ENCODE measurements at regions not wholly inside any gene's neighbourhood (a gene's known extent, or its start where the extent isn't known, plus 50 kb on each side); places are given as distances from the start of the nearest gene placed in this dataset.

DNA sequence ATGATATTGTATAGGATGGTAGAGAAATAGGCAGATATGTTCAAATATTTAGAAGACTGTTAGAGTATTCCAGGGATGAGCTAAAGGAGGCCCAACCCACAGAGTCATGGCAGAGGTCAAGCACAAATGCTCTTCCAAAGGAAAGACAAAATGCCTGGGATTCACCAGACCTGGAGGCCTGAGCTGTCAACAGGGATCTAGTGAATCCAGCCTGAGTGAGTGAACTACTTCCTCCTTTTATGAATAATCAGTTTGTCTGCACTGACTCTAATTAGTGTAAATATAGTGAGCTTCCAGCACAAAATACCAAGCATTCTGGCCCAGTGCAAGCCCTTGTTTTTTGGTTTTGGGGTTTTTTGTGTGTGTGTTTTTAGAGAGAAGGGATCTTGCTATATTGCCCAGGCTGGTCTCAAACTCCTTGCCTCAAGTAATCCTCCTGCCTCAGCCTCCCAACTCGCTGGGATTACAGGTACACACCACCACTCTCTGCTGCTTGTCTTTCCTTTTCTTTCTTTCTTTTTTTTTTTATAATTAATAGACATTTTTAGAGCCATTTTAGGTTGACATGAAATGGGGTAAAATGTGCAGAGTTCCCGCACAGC lies 244.4 kb downstream of the SKIDA1 start:
- peak overlapping the region; percentile 78 for H3K27ac ChIP-seq (ENCODE audit: low read length)
- peak overlapping the region; percentile 67; the same call in 1 of the 2 replicates for H3K9ac ChIP-seq (ENCODE audit: low read depth, low read length)

GRCh38 chr10:21280037-21280436 lies 245.4 kb downstream of the SKIDA1 start:
- peak overlapping the region; percentile 67; the same call in 1 of the 2 replicates for H3K9ac ChIP-seq (ENCODE audit: low read depth, low read length)
- H3K36me3 ChIP-seq (ENCODE audit: insufficient read depth, low read depth, low read length), result no peaks in the 10 kb centered on the region
- no peak overlapping the region for H3K4me3 ChIP-seq (ENCODE audit: low read length)
- H3K27me3 ChIP-seq (ENCODE audit: insufficient read depth, low read length), result no peaks in the 10 kb centered on the region
- H3K27ac ChIP-seq (ENCODE audit: low read length), result peak overlapping the region; percentile 78
- peaks cover 39% of the 10 kb centered on the region for H3K4me1 ChIP-seq (ENCODE audit: insufficient read depth, low read length)
- no peaks in the 10 kb centered on the region for H3K9me3 ChIP-seq (ENCODE audit: insufficient read depth, low read depth, low read length)

More for the DNA sequence above, 244.4 kb downstream of the SKIDA1 start:
- H3K9me3 ChIP-seq (ENCODE audit: insufficient read depth, low read depth, low read length), result no peaks in the 10 kb centered on the region
- peak overlapping the region; percentile 36; the same call in 1 of the 2 replicates for H3K4me3 ChIP-seq (ENCODE audit: low read length)
- H3K36me3 ChIP-seq (ENCODE audit: insufficient read depth, low read depth, low read length), result no peaks in the 10 kb centered on the region
- H3K27me3 ChIP-seq (ENCODE audit: insufficient read depth, low read length), result no peaks in the 10 kb centered on the region
- H3K4me1 ChIP-seq (ENCODE audit: insufficient read depth, low read length), result peaks cover 50% of the 10 kb centered on the region

DNA sequence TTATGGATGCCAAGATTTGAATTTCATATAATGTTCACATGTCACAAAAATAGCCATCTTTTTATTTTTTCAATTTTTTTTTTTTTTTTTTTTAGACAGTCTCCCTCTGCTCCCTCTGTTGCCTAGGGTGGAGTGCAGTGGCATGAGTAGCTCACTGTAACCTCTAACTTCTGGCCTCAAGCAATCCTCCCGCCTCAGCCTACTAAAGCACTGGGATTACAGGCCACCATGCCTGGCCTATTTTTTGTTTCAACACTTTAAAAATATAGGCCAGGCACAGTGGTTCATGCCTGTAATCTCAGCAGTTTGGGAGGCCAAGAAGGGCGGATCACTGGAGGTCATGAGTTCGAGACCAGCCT lies 246.3 kb downstream of the SKIDA1 start:
- Histone ChIP-seq H3K36me3 (ENCODE audit: insufficient read depth, low read depth, low read length) (no peaks in the 10 kb centered on the region), H3K4me1 (ENCODE audit: insufficient read depth, low read length) (peaks cover 31% of the 10 kb centered on the region), H3K9ac (ENCODE audit: low read depth, low read length) (no peak overlapping the region), H3K27me3 (ENCODE audit: insufficient read depth, low read length) (no peaks in the 10 kb centered on the region), H3K27ac (ENCODE audit: low read length) (no peak overlapping the region), H3K9me3 (ENCODE audit: insufficient read depth, low read depth, low read length) (no peaks in the 10 kb centered on the region), H3K4me3 (ENCODE audit: low read length) (no peak overlapping the region)

- H3K9ac ChIP-seq (ENCODE audit: low read depth, low read length), result peak overlapping the region; percentile 30; the same call in 1 of the 2 replicates
- H3K27ac ChIP-seq (ENCODE audit: low read length), result no peak overlapping the region
- H3K9me3 ChIP-seq (ENCODE audit: insufficient read depth, low read depth, low read length), result no peaks in the 10 kb centered on the region
- no peaks in the 10 kb centered on the region for H3K27me3 ChIP-seq (ENCODE audit: insufficient read depth, low read length)
- H3K36me3 ChIP-seq (ENCODE audit: insufficient read depth, low read depth, low read length), result no peaks in the 10 kb centered on the region
- H3K4me3 ChIP-seq (ENCODE audit: low read length), result no peak overlapping the region
- H3K4me1 ChIP-seq (ENCODE audit: insufficient read depth, low read length), result peaks cover 31% of the 10 kb centered on the region
These were observed 246.8 kb downstream of the SKIDA1 start for GRCh38 chr10:21278491-21279216.

DNA sequence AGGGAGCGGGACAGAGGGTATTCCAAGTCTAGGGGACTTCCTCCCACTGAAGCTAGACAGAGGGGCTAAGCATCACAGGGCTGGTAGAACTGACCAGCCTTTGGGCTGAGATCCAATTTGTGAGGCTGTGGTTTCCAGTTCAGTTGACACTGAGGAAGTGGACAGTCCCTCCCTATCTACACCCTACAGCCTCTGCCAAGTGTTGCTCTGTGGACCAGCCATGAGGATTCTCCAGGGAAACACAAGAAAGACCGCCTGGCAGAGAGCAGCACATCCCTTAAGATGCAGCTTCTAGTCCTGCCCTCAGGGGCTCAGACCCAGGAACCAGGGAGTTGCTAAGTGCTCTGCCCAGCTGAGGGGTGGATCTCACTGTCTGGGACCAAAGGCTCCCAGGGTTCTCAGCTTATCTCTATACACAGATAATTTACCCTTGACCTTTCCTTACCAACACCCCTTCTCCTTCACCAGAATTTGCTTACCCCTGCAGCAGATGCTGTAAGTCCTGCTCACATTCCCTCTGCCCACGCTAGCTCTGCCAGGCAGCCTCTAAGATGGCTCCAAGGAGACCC lies 252.0 kb downstream of the SKIDA1 start:
- H3K9ac ChIP-seq (ENCODE audit: low read depth, low read length), result no peak overlapping the region
- no peak overlapping the region for H3K27ac ChIP-seq (ENCODE audit: low read length)

DNA sequence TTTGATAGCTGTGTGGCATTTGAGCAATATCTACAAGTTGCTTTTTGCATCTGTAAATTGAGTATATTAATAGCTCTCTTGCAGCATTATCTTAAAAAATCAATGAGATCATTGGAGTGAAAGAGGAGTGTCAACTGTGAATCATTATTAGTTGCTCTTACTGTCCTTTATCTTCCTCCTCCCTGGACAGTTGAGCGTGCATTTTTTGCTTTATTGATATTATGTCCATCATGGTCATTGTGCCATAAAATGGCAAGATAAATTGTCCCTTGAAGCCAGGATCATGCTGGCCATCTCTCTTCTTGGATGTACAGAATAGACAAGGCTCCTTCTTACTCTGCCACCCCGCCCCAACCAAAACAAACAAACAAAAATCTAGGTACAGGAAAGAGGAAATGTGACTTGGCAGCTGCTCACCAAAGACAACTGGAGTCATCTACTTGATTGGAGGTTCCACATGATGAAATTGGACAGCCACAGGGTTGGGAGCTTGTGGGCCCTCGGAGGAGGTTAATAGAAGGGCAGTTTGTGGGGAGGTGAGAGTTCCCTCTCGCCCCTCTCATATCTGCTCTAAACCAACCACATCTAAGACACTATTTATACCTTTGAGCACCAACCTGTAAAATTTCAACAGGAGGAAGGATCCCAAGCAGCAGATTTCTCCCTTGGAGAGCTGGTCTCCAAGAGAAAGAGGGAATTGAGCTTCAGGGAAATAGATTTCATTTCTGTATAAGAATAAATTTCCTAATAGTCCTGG lies 252.7 kb downstream of the SKIDA1 start:
- Histone ChIP-seq H3K4me3 (ENCODE audit: low read length) (no peak overlapping the region), H3K36me3 (ENCODE audit: insufficient read depth, low read depth, low read length) (no peaks in the 10 kb centered on the region), H3K27ac (ENCODE audit: low read length) (no peak overlapping the region), H3K27me3 (ENCODE audit: insufficient read depth, low read length) (no peaks in the 10 kb centered on the region), H3K4me1 (ENCODE audit: insufficient read depth, low read length) (no peaks in the 10 kb centered on the region; the same call in 1 of the 2 replicates), H3K9ac (ENCODE audit: low read depth, low read length) (no peak overlapping the region), H3K9me3 (ENCODE audit: insufficient read depth, low read depth, low read length) (no peaks in the 10 kb centered on the region)

More for the DNA sequence above, 252.0 kb downstream of the SKIDA1 start:
- no peaks in the 10 kb centered on the region for H3K9me3 ChIP-seq (ENCODE audit: insufficient read depth, low read depth, low read length)
- no peaks in the 10 kb centered on the region for H3K36me3 ChIP-seq (ENCODE audit: insufficient read depth, low read depth, low read length)
- no peaks in the 10 kb centered on the region for H3K27me3 ChIP-seq (ENCODE audit: insufficient read depth, low read length)
- H3K4me1 ChIP-seq (ENCODE audit: insufficient read depth, low read length), result no peaks in the 10 kb centered on the region; the same call in 1 of the 2 replicates
- H3K4me3 ChIP-seq (ENCODE audit: low read length), result no peak overlapping the region

GRCh38 chr10:21270976-21271375 lies 254.5 kb downstream of the SKIDA1 start:
- Histone ChIP-seq H3K27me3 (ENCODE audit: insufficient read depth, low read length) (no peaks in the 10 kb centered on the region), H3K4me1 (ENCODE audit: insufficient read depth, low read length) (no peaks in the 10 kb centered on the region; the same call in 1 of the 2 replicates), H3K9me3 (ENCODE audit: insufficient read depth, low read depth, low read length) (no peaks in the 10 kb centered on the region), H3K4me3 (ENCODE audit: low read length) (no peak overlapping the region), H3K27ac (ENCODE audit: low read length) (no peak overlapping the region), H3K36me3 (ENCODE audit: insufficient read depth, low read depth, low read length) (no peaks in the 10 kb centered on the region), H3K9ac (ENCODE audit: low read depth, low read length) (no peak overlapping the region)

GRCh38 chr10:21269289-21269688 lies 256.2 kb downstream of the SKIDA1 start:
- no peaks in the 10 kb centered on the region; the same call in 1 of the 2 replicates for H3K4me1 ChIP-seq (ENCODE audit: insufficient read depth, low read length)
- H3K27ac ChIP-seq (ENCODE audit: low read length), result no peak overlapping the region
- H3K9ac ChIP-seq (ENCODE audit: low read depth, low read length), result no peak overlapping the region
- no peaks in the 10 kb centered on the region for H3K36me3 ChIP-seq (ENCODE audit: insufficient read depth, low read depth, low read length)
- no peaks in the 10 kb centered on the region for H3K9me3 ChIP-seq (ENCODE audit: insufficient read depth, low read depth, low read length)
- no peak overlapping the region for H3K4me3 ChIP-seq (ENCODE audit: low read length)
- H3K27me3 ChIP-seq (ENCODE audit: insufficient read depth, low read length), result no peaks in the 10 kb centered on the region

- Histone ChIP-seq H3K4me1 (ENCODE audit: insufficient read depth, low read length) (no peaks in the 10 kb centered on the region; the same call in 1 of the 2 replicates), H3K27ac (ENCODE audit: low read length) (no peak overlapping the region), H3K4me3 (ENCODE audit: low read length) (no peak overlapping the region), H3K9ac (ENCODE audit: low read depth, low read length) (no peak overlapping the region), H3K27me3 (ENCODE audit: insufficient read depth, low read length) (no peaks in the 10 kb centered on the region), H3K36me3 (ENCODE audit: insufficient read depth, low read depth, low read length) (no peaks in the 10 kb centered on the region), H3K9me3 (ENCODE audit: insufficient read depth, low read depth, low read length) (no peaks in the 10 kb centered on the region)
These were observed 259.9 kb downstream of the SKIDA1 start for GRCh38 chr10:21265622-21266021.

GRCh38 chr10:21264271-21264670 lies 261.2 kb downstream of the SKIDA1 start:
- Histone ChIP-seq H3K4me3 (ENCODE audit: low read length) (no peak overlapping the region), H3K27me3 (ENCODE audit: insufficient read depth, low read length) (no peaks in the 10 kb centered on the region), H3K9ac (ENCODE audit: low read depth, low read length) (no peak overlapping the region), H3K9me3 (ENCODE audit: insufficient read depth, low read depth, low read length) (no peaks in the 10 kb centered on the region), H3K4me1 (ENCODE audit: insufficient read depth, low read length) (no peaks in the 10 kb centered on the region; the same call in 1 of the 2 replicates), H3K36me3 (ENCODE audit: insufficient read depth, low read depth, low read length) (no peaks in the 10 kb centered on the region), H3K27ac (ENCODE audit: low read length) (no peak overlapping the region)

GRCh38 chr10:21263839-21264238 lies 261.6 kb downstream of the SKIDA1 start:
- H3K27me3 ChIP-seq (ENCODE audit: insufficient read depth, low read length), result no peaks in the 10 kb centered on the region
- no peak overlapping the region for H3K9ac ChIP-seq (ENCODE audit: low read depth, low read length)
- no peaks in the 10 kb centered on the region for H3K36me3 ChIP-seq (ENCODE audit: insufficient read depth, low read depth, low read length)
- H3K4me1 ChIP-seq (ENCODE audit: insufficient read depth, low read length), result no peaks in the 10 kb centered on the region; the same call in 1 of the 2 replicates
- H3K27ac ChIP-seq (ENCODE audit: low read length), result no peak overlapping the region
- H3K9me3 ChIP-seq (ENCODE audit: insufficient read depth, low read depth, low read length), result no peaks in the 10 kb centered on the region
- H3K4me3 ChIP-seq (ENCODE audit: low read length), result no peak overlapping the region

Data from iPS-20b (cell line).